Loucy (cell line): ENCODE measurements at regions not wholly inside any gene's neighbourhood (a gene's known extent, or its start where the extent isn't known, plus 50 kb on each side); places are given as distances from the start of the nearest gene placed in this dataset.

Experiments used
- CTCF ChIP-seq: fragments of 200-600 bp; sonication (generic); conservative IDR thresholded peaks from 2 replicates; pipeline ENCODE4 v1.5.1; 2014; ENCODE audit warnings: mild to moderate bottlenecking, antibody characterized with exemption, low read length
- EZH2phosphoT487 ChIP-seq: fragments of 200-600 bp; IDR thresholded peaks from 2 replicates; pipeline ENCODE4 v1.6.1; 2018; ENCODE audit warnings: antibody characterized with exemption, mild to moderate bottlenecking, moderate library complexity, borderline replicate concordance

GRCh38 chr13:76750126-76750525 is 136.1 kb downstream of the KCTD12 start:
- TF ChIP-seq CTCF (no peak), EZH2phosphoT487 (no peak)
